T-helper 2 cell treated with Interferon-gamma antibody and Interleukin-4, amounts not matched to agents 5 μg/mL and 100 μg/mL, for 36 hours (primary cell): ENCODE measurements at regions not wholly inside any gene's neighbourhood (a gene's known extent, or its start where the extent isn't known, plus 50 kb on each side); places are given as distances from the start of the nearest gene placed in this dataset.

Experiments used
- DNase-seq: peaks from one replicate; pipeline ENCODE4 v3.0.0; 2021; ENCODE audit warnings: low spot score
- H3K27ac Mint-ChIP-seq: one replicate; pipeline ENCODE4 v1.8.0; 2021; ENCODE audit warnings: mild to moderate bottlenecking, mixed read lengths
- H3K27me3 Mint-ChIP-seq: one replicate; pipeline ENCODE4 v1.8.0; 2021; ENCODE audit warnings: low read depth, mixed read lengths
- H3K36me3 Mint-ChIP-seq: one replicate; pipeline ENCODE4 v1.8.0; 2021; ENCODE audit warnings: low read depth, mixed read lengths
- H3K4me1 Mint-ChIP-seq: one replicate; pipeline ENCODE4 v1.8.0; 2021; ENCODE audit warnings: low read depth, mixed read lengths
- H3K4me3 Mint-ChIP-seq: one replicate; pipeline ENCODE4 v1.8.0; 2022; ENCODE audit warnings: mild to moderate bottlenecking, moderate library complexity, mixed read lengths
- H3K9me3 Mint-ChIP-seq: one replicate; pipeline ENCODE4 v1.8.0; 2021; ENCODE audit warnings: mixed read lengths

DNA sequence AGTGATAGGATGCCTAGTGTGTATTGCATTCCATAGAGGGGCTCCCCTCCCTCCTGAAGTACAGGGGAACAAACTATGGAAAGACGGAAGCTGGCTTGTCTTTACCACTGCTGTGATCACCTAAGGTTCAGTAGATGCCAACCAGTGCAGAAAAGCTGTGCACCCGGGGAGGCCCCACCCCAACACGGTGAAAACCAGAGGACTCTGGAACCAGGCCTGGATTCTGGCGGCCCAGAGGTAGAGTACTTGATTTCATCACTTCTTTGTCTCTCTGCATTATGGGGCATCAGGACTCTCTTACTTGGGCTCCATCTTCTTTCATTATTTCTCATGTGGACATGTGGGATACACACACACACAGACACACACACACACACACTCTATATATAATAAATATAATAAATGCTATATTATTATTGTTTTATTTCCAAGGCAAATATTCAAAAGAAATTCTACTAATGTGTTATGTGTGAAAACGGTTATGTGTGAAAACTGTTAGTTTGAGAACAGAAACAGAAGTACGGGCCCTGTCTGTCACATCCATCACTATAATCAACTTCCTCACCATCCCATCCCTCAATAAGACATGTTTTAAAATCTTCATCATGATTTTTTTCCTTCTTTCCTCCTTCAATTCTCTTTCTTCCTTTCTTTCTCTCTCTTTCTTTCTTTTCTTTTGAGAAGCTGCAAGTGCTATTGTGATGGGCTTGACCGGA lies 152.4 kb upstream of the CMC1 start:
- Mint-ChIP-seq H3K4me3 (no peak overlapping the region), H3K9me3 (peaks cover 12% of the 10 kb centered on the region), H3K27ac (no peak overlapping the region), H3K36me3 (no peaks in the 10 kb centered on the region), H3K4me1 (no peaks in the 10 kb centered on the region), H3K27me3 (peaks cover 2% of the 10 kb centered on the region)
- no peak for DNase-seq

DNA sequence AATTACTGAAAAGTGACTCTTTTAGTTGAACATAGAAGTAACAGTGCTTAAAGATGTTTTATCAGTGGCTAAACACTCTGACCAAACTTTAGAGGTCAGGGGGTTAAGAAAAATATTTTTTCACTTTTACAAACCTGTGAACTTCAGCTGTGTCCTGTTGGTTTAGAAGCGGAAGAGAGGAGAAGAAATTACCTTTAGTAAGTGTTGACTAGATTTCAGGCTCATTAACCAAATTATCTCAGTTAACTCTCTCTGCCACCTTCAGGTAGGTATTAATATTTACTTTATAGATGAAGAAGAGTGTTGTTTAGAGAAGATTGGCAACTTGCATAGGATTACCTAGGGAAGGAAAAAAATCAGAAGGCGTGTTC lies 151.9 kb upstream of the CMC1 start:
- Mint-ChIP-seq H3K36me3 (no peaks in the 10 kb centered on the region), H3K4me1 (no peaks in the 10 kb centered on the region), H3K27me3 (no peaks in the 10 kb centered on the region), H3K4me3 (no peak overlapping the region), H3K27ac (no peak overlapping the region), H3K9me3 (peaks cover 17% of the 10 kb centered on the region)
- DNase-seq = no peak

DNA sequence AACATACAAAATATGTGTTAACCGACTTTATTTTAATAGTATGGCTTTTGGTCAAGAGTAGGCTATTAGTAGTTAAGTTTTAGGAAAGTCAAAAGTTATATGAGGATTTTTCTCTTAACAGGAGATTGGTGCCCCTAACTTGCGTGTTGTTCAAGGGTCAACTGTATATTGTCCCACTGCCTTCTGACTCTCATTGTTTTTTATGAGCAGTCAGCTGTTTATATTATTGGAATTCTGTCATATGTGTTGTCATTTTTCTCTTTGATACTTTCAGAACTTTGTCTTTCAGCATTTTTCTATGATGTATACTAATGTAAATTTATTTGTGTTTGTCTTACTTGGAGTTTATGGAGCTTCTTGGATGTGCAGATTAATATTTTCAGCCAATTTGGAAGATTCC lies 142.1 kb upstream of the CMC1 start:
- H3K4me3 Mint-ChIP-seq = no peak overlapping the region
- no peak for DNase-seq
- peaks cover 30% of the 10 kb centered on the region for H3K9me3 Mint-ChIP-seq
- H3K27ac Mint-ChIP-seq = no peak overlapping the region
- H3K36me3 Mint-ChIP-seq = peaks cover 2% of the 10 kb centered on the region
- H3K4me1 Mint-ChIP-seq = no peaks in the 10 kb centered on the region
- no peaks in the 10 kb centered on the region for H3K27me3 Mint-ChIP-seq

DNA sequence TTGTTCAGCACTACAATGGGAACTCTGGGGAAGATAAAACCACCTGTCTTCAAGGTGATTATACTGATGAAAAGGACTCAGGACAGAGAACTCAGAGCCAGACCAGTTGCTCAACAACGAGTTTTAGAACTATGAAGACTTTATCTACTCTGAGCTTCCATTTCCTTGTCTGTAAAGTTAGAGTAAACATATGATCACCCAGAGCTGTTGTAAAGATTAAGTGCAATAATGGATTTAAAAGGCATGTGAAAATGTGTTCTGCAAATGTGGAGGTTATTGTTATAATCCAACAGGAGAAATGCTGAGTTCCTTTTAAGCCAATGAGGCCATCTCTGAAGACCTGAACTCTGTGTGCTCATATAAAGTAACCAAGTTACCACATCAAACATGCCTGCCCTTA lies 139.7 kb upstream of the CMC1 start:
- H3K27me3 Mint-ChIP-seq = no peaks in the 10 kb centered on the region
- no peak for DNase-seq
- no peak overlapping the region for H3K27ac Mint-ChIP-seq
- H3K4me1 Mint-ChIP-seq = no peaks in the 10 kb centered on the region
- peaks cover 28% of the 10 kb centered on the region for H3K9me3 Mint-ChIP-seq
- H3K4me3 Mint-ChIP-seq = no peak overlapping the region
- H3K36me3 Mint-ChIP-seq = peaks cover 2% of the 10 kb centered on the region

DNA sequence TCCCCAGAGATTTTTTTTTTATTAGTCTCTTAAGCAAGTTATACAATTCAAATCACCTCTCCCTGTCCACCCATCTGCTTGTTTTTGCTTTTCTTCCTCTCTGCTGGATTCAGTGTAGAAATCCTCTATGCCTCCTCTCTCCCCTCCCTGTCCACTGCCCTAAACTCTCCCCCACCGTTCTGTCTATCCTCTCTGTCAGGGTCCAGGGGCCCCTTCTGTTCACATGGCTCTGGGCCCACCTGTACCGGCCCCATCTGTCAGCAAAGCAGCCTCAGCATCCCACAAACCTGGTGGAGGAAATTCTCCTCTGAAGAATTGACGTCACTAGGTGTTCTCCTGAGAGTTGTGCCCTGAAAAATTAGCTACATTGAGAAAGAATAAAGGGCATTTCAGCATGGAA lies 137.6 kb upstream of the CMC1 start:
- Mint-ChIP-seq H3K27ac (no peak overlapping the region), H3K4me3 (no peak overlapping the region), H3K36me3 (peaks cover 2% of the 10 kb centered on the region), H3K4me1 (no peaks in the 10 kb centered on the region), H3K9me3 (peaks cover 19% of the 10 kb centered on the region), H3K27me3 (no peaks in the 10 kb centered on the region)
- DNase-seq = no peak

DNA sequence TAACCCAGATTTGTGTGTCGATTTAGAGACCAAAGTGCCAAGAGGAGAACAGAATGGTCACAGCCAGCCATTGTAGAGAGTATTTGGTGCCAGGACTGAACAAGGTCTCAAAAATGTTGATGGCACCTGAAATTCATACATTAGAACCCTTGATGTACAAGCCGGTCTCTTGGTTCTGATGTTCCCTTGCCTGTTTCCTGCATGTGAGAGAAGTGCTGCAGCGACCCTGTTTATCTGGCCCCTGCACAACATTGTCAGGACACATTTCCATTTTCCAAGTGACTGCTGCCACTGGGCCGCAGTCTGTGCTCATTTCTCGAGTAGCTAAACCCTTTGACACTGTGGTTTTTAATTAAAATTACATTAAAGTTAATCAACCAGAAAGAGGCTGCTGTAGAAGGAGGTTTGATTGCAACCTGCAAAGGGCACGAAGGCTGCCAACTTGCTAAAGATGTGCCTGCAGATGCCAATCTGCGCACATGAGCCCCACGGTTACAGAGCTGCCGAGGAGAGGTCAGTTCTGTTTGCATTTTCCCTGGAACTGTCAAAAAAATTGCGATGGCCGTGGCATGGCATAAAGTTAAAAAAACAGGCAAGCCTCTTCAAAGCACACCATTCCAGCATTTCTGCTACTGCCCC lies 136.4 kb upstream of the CMC1 start:
- H3K9me3 Mint-ChIP-seq = peaks cover 10% of the 10 kb centered on the region
- H3K36me3 Mint-ChIP-seq = no peaks in the 10 kb centered on the region
- H3K27ac Mint-ChIP-seq = no peak overlapping the region
- H3K27me3 Mint-ChIP-seq = no peaks in the 10 kb centered on the region
- DNase-seq = no peak
- H3K4me1 Mint-ChIP-seq = no peaks in the 10 kb centered on the region
- no peak overlapping the region for H3K4me3 Mint-ChIP-seq

DNA sequence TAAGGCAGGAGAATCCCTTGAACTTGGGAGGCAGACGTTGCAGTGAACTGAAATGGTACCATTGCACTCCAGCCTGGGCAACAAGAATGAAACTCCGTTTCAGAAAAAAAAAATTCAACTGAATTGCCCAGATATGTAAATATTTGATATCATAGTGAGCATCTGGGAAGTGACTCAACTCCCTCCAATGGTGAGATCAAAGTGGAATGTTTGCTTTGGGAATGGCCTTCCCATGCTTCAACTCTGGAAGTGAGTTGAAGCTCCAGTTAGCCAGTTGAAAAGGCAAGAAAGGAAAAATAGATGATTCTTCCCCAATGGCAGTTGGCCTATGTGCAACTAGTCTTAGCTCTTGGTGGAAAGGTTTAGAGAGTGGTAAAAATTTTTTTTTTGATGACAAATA lies 131.6 kb upstream of the CMC1 start:
- Mint-ChIP-seq H3K27me3 (no peaks in the 10 kb centered on the region), H3K36me3 (no peaks in the 10 kb centered on the region), H3K4me1 (no peaks in the 10 kb centered on the region), H3K4me3 (no peak overlapping the region), H3K27ac (no peak overlapping the region), H3K9me3 (no peaks in the 10 kb centered on the region)
- DNase-seq = no peak

DNA sequence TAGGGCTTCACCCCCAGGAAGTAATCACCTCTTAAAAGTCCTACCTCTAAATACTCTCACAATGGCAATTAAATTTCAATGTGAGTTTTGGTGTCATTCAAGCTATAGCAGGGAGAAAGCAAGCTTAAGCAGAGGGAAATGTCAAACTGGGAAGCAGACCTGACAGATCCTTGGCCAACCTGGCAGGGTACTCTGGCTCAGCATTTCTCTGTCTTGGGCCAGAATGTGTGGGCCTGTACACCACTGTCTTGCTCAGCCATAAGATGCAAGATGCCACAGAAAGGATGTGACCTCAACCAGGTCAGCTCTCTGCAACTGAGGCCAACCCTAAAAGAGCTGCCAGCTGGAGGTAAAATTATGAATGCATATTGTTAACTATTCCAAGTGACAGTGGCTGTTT lies 130.6 kb upstream of the CMC1 start:
- H3K4me1 Mint-ChIP-seq = no peaks in the 10 kb centered on the region
- no peaks in the 10 kb centered on the region for H3K9me3 Mint-ChIP-seq
- no peak overlapping the region for H3K27ac Mint-ChIP-seq

DNA sequence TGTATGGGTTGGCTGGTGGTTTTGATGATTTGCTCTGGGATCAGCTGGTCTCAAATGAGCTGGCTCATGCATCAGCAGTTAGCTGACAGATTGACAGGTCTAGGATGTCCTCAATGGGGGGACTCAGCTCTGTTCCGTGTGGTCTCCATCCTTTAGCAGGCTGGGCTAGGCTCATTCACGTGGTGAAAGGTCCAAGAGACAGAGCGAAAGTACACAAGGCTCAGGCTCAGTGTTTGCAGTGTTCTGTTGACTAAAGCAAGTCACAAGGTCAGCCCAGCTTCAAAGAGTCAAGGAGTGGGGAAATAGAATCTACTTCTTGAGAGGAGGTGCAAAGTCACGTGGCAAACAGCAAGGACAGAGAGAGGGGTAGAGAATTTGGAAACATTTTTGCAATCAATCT lies 126.5 kb upstream of the CMC1 start:
- no peak overlapping the region for H3K4me3 Mint-ChIP-seq
- no peaks in the 10 kb centered on the region for H3K36me3 Mint-ChIP-seq
- H3K27me3 Mint-ChIP-seq = no peaks in the 10 kb centered on the region
- H3K4me1 Mint-ChIP-seq = no peaks in the 10 kb centered on the region
- no peak overlapping the region for H3K27ac Mint-ChIP-seq
- H3K9me3 Mint-ChIP-seq = no peaks in the 10 kb centered on the region
- DNase-seq = no peak

More for the DNA sequence above, 130.6 kb upstream of the CMC1 start:
- no peak for DNase-seq
- Mint-ChIP-seq H3K27me3 (no peaks in the 10 kb centered on the region), H3K4me3 (no peak overlapping the region), H3K36me3 (no peaks in the 10 kb centered on the region)

DNA sequence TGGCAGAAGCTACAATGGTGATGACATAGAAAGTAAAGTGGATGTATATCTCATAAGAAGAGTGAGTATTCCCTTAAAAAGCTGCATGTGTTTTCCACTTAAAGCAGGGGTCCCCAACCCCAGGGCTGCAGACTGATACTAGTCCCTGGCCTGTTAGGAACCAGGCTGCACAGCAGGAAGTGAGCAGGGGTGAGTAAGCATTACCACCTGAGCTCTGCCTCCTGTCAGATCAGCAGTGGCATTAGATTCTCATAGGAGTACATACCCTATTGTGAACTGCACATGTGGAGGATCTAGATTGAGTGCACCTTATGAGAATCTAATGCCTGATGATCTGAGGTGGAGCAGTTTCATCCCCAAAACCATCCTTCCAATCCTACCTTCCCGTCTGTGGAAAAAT lies 126.1 kb upstream of the CMC1 start:
- no peak overlapping the region for H3K27ac Mint-ChIP-seq
- H3K27me3 Mint-ChIP-seq = no peaks in the 10 kb centered on the region
- H3K4me3 Mint-ChIP-seq = no peak overlapping the region
- H3K9me3 Mint-ChIP-seq = no peaks in the 10 kb centered on the region
- no peak for DNase-seq
- no peaks in the 10 kb centered on the region for H3K4me1 Mint-ChIP-seq
- no peaks in the 10 kb centered on the region for H3K36me3 Mint-ChIP-seq

DNA sequence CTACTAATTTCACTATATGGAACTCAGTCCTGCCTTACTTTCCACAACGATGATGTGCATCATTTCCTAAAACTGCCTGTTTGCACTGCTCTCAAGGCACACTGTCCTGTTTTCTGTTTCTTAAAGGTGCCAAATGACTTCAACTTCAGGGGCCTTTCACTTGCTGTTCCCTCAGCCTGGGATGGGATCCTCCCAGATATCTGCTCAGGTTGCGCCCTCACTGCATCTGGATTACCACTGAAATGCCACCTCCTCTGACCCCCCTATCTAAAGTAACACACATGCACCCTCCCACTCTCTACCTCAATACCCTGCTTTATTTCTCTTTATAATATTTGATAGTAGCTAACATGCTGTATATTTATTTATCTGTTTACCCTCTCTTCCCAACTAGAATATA lies 123.8 kb upstream of the CMC1 start:
- H3K9me3 Mint-ChIP-seq = no peaks in the 10 kb centered on the region
- DNase-seq = no peak
- no peaks in the 10 kb centered on the region for H3K36me3 Mint-ChIP-seq
- H3K27me3 Mint-ChIP-seq = no peaks in the 10 kb centered on the region
- H3K4me1 Mint-ChIP-seq = no peaks in the 10 kb centered on the region
- H3K4me3 Mint-ChIP-seq = no peak overlapping the region
- H3K27ac Mint-ChIP-seq = no peak overlapping the region

DNA sequence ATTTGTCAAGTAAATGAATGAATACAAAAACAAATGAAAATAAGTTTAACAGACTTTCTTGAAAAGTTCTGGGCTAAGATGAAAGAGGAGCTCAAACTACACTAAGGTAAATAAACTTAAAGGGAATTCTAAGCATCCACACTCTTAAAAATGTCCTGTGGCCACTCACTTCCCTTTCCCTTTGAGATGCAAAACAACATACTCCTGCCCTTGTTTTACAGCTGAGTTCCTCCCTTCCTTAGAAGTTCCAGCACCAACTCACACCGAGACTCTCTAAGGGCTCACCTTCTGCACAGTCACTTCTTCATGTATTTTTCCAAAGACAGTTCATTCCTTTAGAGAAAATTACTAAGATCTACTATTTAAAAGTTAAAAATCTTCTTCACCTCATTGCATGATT lies 123.3 kb upstream of the CMC1 start:
- Mint-ChIP-seq H3K27me3 (no peaks in the 10 kb centered on the region), H3K4me1 (no peaks in the 10 kb centered on the region), H3K9me3 (no peaks in the 10 kb centered on the region), H3K4me3 (no peak overlapping the region), H3K36me3 (no peaks in the 10 kb centered on the region), H3K27ac (no peak overlapping the region)
- no peak for DNase-seq

DNA sequence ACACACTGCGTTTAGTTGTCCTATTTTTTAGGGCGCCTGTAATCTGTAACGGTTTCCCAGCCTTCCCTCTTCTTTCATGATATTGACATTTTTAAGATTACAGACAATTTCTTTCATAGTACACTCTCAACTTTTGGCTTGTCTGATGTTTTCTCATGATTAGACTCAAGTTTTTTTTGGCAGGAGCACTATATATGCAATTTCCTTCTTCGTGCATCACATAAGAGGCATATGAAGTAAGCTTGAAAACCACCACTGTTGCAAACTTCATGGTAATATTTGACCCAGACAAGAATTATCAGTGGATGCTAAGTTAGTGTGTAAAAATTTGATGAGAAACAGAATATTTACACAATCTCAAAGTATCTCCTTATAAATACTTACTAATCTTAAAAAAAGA lies 119.2 kb upstream of the CMC1 start:
- Mint-ChIP-seq H3K9me3 (no peaks in the 10 kb centered on the region), H3K27ac (no peak overlapping the region), H3K36me3 (no peaks in the 10 kb centered on the region), H3K27me3 (no peaks in the 10 kb centered on the region), H3K4me1 (no peaks in the 10 kb centered on the region), H3K4me3 (no peak overlapping the region)
- DNase-seq = no peak

DNA sequence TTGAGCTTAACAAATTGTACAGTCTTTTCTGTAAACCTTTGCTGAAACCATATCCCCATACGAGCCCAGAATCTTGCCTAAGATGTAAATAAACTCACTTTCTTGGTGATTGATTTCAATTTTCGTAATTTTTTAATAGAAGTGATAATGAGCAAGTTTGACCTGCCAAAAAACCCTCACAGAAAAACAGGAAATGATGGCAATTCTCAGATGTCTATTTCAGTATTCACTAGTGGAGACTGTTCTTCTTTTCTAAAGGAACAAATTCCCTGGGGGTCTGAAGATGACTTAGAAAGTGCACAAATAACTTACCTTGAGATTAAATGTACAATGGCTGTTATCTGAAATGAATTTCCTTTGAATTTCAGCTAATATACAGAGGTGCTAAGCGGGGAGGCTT lies 116.5 kb upstream of the CMC1 start:
- Mint-ChIP-seq H3K9me3 (no peaks in the 10 kb centered on the region), H3K27ac (no peak overlapping the region), H3K36me3 (no peaks in the 10 kb centered on the region), H3K27me3 (no peaks in the 10 kb centered on the region), H3K4me3 (no peak overlapping the region), H3K4me1 (no peaks in the 10 kb centered on the region)
- DNase-seq = no peak

DNA sequence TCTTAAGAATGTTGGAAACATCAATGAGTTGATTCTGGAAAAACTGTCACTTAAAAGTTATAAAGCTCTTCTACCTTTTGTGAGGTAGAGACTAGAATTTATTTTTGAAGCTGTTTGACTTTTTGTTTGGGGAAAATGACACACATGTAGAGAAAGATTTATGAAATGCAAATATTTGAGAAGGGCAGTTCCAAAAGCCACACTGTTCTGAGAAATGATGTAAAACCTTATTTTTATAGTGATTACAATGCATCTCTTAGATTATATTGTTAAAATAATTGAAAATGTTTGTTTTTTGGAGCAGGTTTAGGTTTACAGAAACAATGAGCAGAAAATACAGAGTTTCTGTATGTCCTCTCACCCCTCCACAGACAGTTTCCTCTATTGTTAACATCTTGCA lies 116.1 kb upstream of the CMC1 start:
- Mint-ChIP-seq H3K4me3 (no peak overlapping the region), H3K36me3 (no peaks in the 10 kb centered on the region), H3K27me3 (no peaks in the 10 kb centered on the region), H3K27ac (no peak overlapping the region), H3K4me1 (no peaks in the 10 kb centered on the region), H3K9me3 (no peaks in the 10 kb centered on the region)
- no peak for DNase-seq
